ENCODE measurements at regions not wholly inside any gene's neighbourhood (a gene's known extent, or its start where the extent isn't known, plus 50 kb on each side); places are given as distances from the start of the nearest gene placed in this dataset.

DNA sequence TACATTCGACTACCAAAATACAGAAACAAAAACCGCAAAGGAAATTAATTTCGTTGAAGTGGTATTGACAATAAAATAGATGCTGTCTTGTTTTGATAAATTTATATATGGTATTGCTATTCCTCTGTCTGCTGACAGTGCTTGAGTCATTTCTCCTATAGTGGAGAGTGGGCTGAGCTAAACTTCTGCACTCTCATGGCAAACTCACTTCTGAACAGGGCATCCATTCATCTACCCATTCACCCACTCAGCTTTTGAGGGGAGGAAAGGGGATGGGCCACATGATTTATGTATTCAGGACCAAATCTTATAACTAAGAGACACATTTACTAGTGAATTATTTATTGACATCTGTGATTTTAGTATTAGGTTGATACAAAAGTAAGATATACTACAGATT, 137.6 kb upstream of the PLXNA4 start:
- Histone ChIP-seq H3K27ac (ENCODE audit: low read length) (no peak overlapping the region), H3K9me3 (ENCODE audit: control insufficient read depth, insufficient read depth, low read depth, low read length) (no peaks in the 10 kb centered on the region), H3K27me3 (ENCODE audit: control insufficient read depth, insufficient read depth, low read length) (no peaks in the 10 kb centered on the region; the same call in none of the 2 replicates), H3K4me3 (ENCODE audit: low read depth in 2 of 2, low read length in 2 of 2) (no peak overlapping the region), H3K36me3 (ENCODE audit: control insufficient read depth, insufficient read depth, low read length) (no peaks in the 10 kb centered on the region), H3K4me1 (ENCODE audit: control insufficient read depth, insufficient read depth, low read length) (no peaks in the 10 kb centered on the region)
- ATAC-seq, result no peak
- CTCF ChIA-PET, result no interaction called here
- no TSS peak for BruUV-seq (replicated peaks)
- intact Hi-C loops (cut with micrococcal nuclease; ENCODE audit: unreplicated experiment), result no loop called here
- TF ChIP-seq, protein P1, sequence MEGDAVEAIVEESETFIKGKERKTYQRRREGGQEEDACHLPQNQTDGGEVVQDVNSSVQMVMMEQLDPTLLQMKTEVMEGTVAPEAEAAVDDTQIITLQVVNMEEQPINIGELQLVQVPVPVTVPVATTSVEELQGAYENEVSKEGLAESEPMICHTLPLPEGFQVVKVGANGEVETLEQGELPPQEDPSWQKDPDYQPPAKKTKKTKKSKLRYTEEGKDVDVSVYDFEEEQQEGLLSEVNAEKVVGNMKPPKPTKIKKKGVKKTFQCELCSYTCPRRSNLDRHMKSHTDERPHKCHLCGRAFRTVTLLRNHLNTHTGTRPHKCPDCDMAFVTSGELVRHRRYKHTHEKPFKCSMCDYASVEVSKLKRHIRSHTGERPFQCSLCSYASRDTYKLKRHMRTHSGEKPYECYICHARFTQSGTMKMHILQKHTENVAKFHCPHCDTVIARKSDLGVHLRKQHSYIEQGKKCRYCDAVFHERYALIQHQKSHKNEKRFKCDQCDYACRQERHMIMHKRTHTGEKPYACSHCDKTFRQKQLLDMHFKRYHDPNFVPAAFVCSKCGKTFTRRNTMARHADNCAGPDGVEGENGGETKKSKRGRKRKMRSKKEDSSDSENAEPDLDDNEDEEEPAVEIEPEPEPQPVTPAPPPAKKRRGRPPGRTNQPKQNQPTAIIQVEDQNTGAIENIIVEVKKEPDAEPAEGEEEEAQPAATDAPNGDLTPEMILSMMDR (IDR thresholded peaks at IDR 0.05), result no peak
- no peak for TF ChIP-seq TCF7L2 (IDR thresholded peaks at IDR 0.05; ENCODE audit: low read depth, low read length)
- TF ChIP-seq SIN3A (IDR thresholded peaks at IDR 0.05; ENCODE audit: borderline replicate concordance, insufficient read depth, low read depth, low read length), result no peak
- TF ChIP-seq POLR2AphosphoS5 (IDR thresholded peaks at IDR 0.05; ENCODE audit: low read depth, low read length), result no peak
- TF ChIP-seq, protein P2, sequence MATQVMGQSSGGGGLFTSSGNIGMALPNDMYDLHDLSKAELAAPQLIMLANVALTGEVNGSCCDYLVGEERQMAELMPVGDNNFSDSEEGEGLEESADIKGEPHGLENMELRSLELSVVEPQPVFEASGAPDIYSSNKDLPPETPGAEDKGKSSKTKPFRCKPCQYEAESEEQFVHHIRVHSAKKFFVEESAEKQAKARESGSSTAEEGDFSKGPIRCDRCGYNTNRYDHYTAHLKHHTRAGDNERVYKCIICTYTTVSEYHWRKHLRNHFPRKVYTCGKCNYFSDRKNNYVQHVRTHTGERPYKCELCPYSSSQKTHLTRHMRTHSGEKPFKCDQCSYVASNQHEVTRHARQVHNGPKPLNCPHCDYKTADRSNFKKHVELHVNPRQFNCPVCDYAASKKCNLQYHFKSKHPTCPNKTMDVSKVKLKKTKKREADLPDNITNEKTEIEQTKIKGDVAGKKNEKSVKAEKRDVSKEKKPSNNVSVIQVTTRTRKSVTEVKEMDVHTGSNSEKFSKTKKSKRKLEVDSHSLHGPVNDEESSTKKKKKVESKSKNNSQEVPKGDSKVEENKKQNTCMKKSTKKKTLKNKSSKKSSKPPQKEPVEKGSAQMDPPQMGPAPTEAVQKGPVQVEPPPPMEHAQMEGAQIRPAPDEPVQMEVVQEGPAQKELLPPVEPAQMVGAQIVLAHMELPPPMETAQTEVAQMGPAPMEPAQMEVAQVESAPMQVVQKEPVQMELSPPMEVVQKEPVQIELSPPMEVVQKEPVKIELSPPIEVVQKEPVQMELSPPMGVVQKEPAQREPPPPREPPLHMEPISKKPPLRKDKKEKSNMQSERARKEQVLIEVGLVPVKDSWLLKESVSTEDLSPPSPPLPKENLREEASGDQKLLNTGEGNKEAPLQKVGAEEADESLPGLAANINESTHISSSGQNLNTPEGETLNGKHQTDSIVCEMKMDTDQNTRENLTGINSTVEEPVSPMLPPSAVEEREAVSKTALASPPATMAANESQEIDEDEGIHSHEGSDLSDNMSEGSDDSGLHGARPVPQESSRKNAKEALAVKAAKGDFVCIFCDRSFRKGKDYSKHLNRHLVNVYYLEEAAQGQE (IDR thresholded peaks at IDR 0.05; ENCODE audit: insufficient read depth in 1 of 2, low read depth in 2 of 2, low read length in 1 of 2), result no peak
- in situ Hi-C loops (cut with HindIII; ENCODE audit: low pct_unique_long_range_greater_than_20kb, low sequenced_read_pairs), result no loop called here
- DNase-seq (ENCODE audit: low read depth, low spot score), result no peak
- POLR2A ChIA-PET, result no interaction called here

DNA sequence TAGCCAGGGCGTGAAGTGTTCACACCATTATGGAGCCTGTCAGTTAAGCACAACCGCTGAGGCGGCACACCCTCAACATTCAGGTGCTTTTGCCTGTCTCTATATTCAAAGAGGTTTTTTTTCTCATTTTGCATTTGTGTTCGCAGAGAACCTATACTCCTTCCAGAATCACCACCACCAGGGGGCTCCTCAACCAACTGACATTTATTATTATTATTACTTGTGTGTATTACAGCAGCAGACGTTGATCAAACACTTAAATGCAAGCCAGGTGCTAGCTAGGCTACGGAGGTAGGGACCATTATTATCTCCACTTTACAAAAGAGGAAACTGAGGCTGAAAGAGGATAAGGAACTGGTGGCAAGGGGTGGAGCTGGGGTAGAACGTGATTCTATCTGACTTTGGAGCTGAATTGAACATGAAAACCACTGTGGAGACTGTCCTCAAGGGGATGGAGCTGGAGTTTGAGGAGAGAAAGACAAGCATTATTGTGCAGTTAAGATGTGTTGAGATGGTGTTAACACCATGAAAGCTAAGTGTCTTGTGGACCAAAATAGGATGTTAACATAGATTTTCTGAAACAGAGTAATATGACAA, 133.8 kb upstream of the PLXNA4 start:
- in situ Hi-C loops (cut with HindIII; ENCODE audit: low pct_unique_long_range_greater_than_20kb, low sequenced_read_pairs) (no loop called here), intact Hi-C loops (cut with micrococcal nuclease; ENCODE audit: unreplicated experiment) (no loop called here)
- TF ChIP-seq TCF7L2 (IDR thresholded peaks at IDR 0.05; ENCODE audit: low read depth, low read length), result no peak
- TF ChIP-seq, protein P1 (IDR thresholded peaks at IDR 0.05), result peak; percentile 67
- H3K4me1 ChIP-seq (ENCODE audit: control insufficient read depth, insufficient read depth, low read length), result no peaks in the 10 kb centered on the region
- ChIA-PET CTCF (interaction anchor here (0.7 kb wide), 1 partner anchor 392 kb away, joined by 3 read pairs; no protein-coding TSS in a partner anchor), POLR2A (no interaction called here)
- DNase-seq (ENCODE audit: low read depth, low spot score), result no peak
- BruUV-seq (replicated peaks), result no TSS peak
- H3K4me3 ChIP-seq (ENCODE audit: low read depth in 2 of 2, low read length in 2 of 2), result no peak overlapping the region
- ATAC-seq, result no peak
- no peaks in the 10 kb centered on the region for H3K36me3 ChIP-seq (ENCODE audit: control insufficient read depth, insufficient read depth, low read length)
- no peaks in the 10 kb centered on the region; the same call in 1 of the 2 replicates for H3K27me3 ChIP-seq (ENCODE audit: control insufficient read depth, insufficient read depth, low read length)
- H3K9me3 ChIP-seq (ENCODE audit: control insufficient read depth, insufficient read depth, low read depth, low read length), result no peaks in the 10 kb centered on the region
- no peak overlapping the region for H3K27ac ChIP-seq (ENCODE audit: low read length)

All from Panc1 (cell line).